B cell (primary cell): ENCODE measurements at regions not wholly inside any gene's neighbourhood (a gene's known extent, or its start where the extent isn't known, plus 50 kb on each side); places are given as distances from the start of the nearest gene placed in this dataset.
"Not testable (repeated sequence)": the region's sequence is repeated elsewhere in the genome, so short reads cannot be mapped to it uniquely, and the experiment has no call there.

Experiments used
- ATAC-seq: fragments of 200-7000 bp; cut with Tn5 transposase; one replicate; pipeline ENCODE4 v1.10.0; 2021; ENCODE audit warnings: low read depth, mild to moderate bottlenecking, moderate number of reproducible peaks, moderate library complexity
- CTCF ChIA-PET: fragments of 350-600 bp; sonication (Branson Sonifier 250); formaldehyde crosslinking; loops from one replicate; lab custom pipeline; 2021; ENCODE audit warnings: antibody characterized with exemption, inconsistent platforms; lab: Charles Lee
- POLR2A ChIA-PET: fragments of 350-600 bp; sonication (Branson Sonifier 250); formaldehyde crosslinking; loops from one replicate; lab custom pipeline; 2021; ENCODE audit warnings: antibody characterized with exemption; lab: Charles Lee
- DNase-seq: peaks from one replicate; pipeline ENCODE4 v3.0.0; 2013
- H2AFZ ChIP-seq: 2 replicates; pipeline ENCODE4 v1.6.1; 2012; ENCODE audit warnings: mild to moderate bottlenecking, low read depth, low read length; ENCODE audit not compliant: insufficient read depth, poor library complexity, severe bottlenecking
- H3K27ac ChIP-seq, 2 donors: 1 replicate in 1 of 2; 2 replicates in 1 of 2; pipeline ENCODE4 v1.5.1; 2012 to 2013; ENCODE audit warnings: low read length in 2 of 2, mild to moderate bottlenecking in 2 of 2, moderate library complexity in 1 of 2
- H3K27me3 ChIP-seq, 4 experiments: fragments of 200-600 bp in 1 of 4; sonication (generic) in 1 of 4; replicated peaks in 1 of 4; 1 replicate in 2 of 4; 2 replicates in 2 of 4; pipeline versions ENCODE4 v1.6.1 to v1.7.0; 2013 to 2016; ENCODE audit warnings: low read length in 3 of 4, mild to moderate bottlenecking in 2 of 4, mixed read lengths in 1 of 4, moderate library complexity in 1 of 4; ENCODE audit not compliant: insufficient read depth in 4 of 4, control insufficient read depth in 3 of 4; ENCODE audit errors: control extremely low read depth in 1 of 4
- H3K36me3 ChIP-seq, 2 experiments: replicated peaks in 1 of 2; 1 replicate in 1 of 2; 2 replicates in 1 of 2; pipeline versions ENCODE4 v1.6.1 to v1.7.1; 2013; ENCODE audit warnings: low read length in 1 of 2; ENCODE audit not compliant: insufficient read depth in 2 of 2, control insufficient read depth in 1 of 2; ENCODE audit errors: control extremely low read depth in 1 of 2, extremely low read depth in 1 of 2
- H3K4me1 ChIP-seq, 2 donors: fragments of 200-600 bp in 1 of 2; sonication (generic) in 1 of 2; 1 replicate in 1 of 2; 2 replicates in 1 of 2; pipeline versions ENCODE4 v1.5.1 to v1.6.1; 2013 to 2017; ENCODE audit warnings: low read length in 2 of 2; ENCODE audit not compliant: control insufficient read depth in 2 of 2, insufficient read depth in 2 of 2
- H3K4me2 ChIP-seq: replicated peaks from 2 replicates; pipeline ENCODE3; 2012; ENCODE audit warnings: mild to moderate bottlenecking, low read depth, low read length; ENCODE audit not compliant: poor library complexity, severe bottlenecking
- H3K4me3 ChIP-seq, 5 experiments: fragments of 200-600 bp in 1 of 5; sonication (generic) in 1 of 5; 1 replicate in 3 of 5; 2 replicates in 2 of 5; pipeline versions ENCODE4 v1.5.1 to v1.7.0; 2011 to 2016; ENCODE audit warnings: low read length in 4 of 5, mild to moderate bottlenecking in 4 of 5, low read depth in 2 of 5, control low read depth in 1 of 5, moderate library complexity in 1 of 5; ENCODE audit not compliant: insufficient read depth in 1 of 5; ENCODE audit errors: control extremely low read depth in 1 of 5, extremely low read depth in 1 of 5
- H3K79me2 ChIP-seq: fragments of 200-600 bp; sonication (generic); one replicate; pipeline ENCODE4 v1.6.0; 2016; ENCODE audit warnings: low read length; ENCODE audit not compliant: control insufficient read depth, insufficient read depth
- H3K9ac ChIP-seq: fragments of 200-600 bp; sonication (generic); 2 replicates; pipeline ENCODE4 v1.6.1; 2017; ENCODE audit warnings: mild to moderate bottlenecking, low read length, moderate library complexity
- H3K9me3 ChIP-seq, 3 donors: one replicate each; pipeline versions ENCODE4 v1.6.1 to v1.7.1; 2013; ENCODE audit warnings: low read length in 2 of 3; ENCODE audit not compliant: control insufficient read depth in 2 of 3, insufficient read depth in 1 of 3; ENCODE audit errors: control extremely low read depth in 1 of 3
- H4K20me1 ChIP-seq: 2 replicates; pipeline ENCODE4 v1.6.0; 2012; ENCODE audit warnings: mild to moderate bottlenecking, low read length; ENCODE audit not compliant: insufficient read depth, control insufficient read depth, poor library complexity, severe bottlenecking
- H3K27ac Mint-ChIP-seq: one replicate; pipeline ENCODE4 v1.8.0; 2021; ENCODE audit warnings: mixed read lengths
- H3K27me3 Mint-ChIP-seq: one replicate; pipeline ENCODE4 v1.8.0; 2021; ENCODE audit warnings: mixed read lengths
- H3K4me1 Mint-ChIP-seq: one replicate; pipeline ENCODE4 v1.8.0; 2021; ENCODE audit warnings: mixed read lengths
- H3K4me3 Mint-ChIP-seq: one replicate; pipeline ENCODE4 v1.8.0; 2021; ENCODE audit warnings: mixed read lengths
- H3K9me3 Mint-ChIP-seq: one replicate; pipeline ENCODE4 v1.8.0; 2022; ENCODE audit warnings: mixed read lengths; ENCODE audit not compliant: insufficient read depth
- CTCF ChIP-seq: fragments of 200-600 bp; IDR thresholded peaks from one replicate; pipeline ENCODE4 v1.8.0; 2022; ENCODE audit warnings: antibody characterized with exemption, mild to moderate bottlenecking
- EZH2 ChIP-seq: IDR thresholded peaks from 2 replicates; pipeline ENCODE4 v1.6.1; 2012; ENCODE audit warnings: borderline replicate concordance, low read depth, mild to moderate bottlenecking, moderate library complexity, low read length; ENCODE audit not compliant: insufficient read depth, poor library complexity, severe bottlenecking
- WGBS: methylation state at CpG from one replicate; pipeline ENCODE4 v1.1.5; 2013; ENCODE audit warnings: missing lambda C conversion rate; ENCODE audit not compliant: insufficient coverage; 5-methylcytosine and 5-hydroxymethylcytosine counted together
- intact Hi-C: fragments of 100-400 bp; cut with micrococcal nuclease; formaldehyde crosslinking; loops from one replicate; pipeline ENCODE4 v1.10.0; 2022

DNA sequence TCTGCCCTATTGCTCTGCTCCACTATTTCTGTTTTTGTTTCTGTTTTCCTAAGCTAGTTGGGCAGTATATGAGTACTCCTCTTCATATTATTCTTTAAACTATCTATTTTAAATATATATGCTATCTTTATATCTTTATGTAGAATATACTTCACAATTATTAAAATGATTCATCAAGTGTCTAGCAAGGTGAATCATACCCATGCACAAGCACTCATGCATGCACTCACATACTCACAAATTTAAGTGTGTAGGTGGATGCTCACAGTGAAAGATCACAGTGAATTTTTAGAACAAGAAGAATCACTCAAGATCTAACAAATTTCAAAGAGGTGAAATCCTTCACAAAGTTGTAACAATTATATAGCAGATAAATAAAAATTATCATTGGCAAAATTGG is 435.6 kb upstream of the SLITRK5 start:
- peaks cover 3% of the 10 kb centered on the region for H3K9me3 Mint-ChIP-seq

GRCh38 chr13:87244256-87244890 is 426.8 kb upstream of the SLITRK5 start:
- CTCF ChIA-PET = no interaction called here
- no peak for TF ChIP-seq CTCF
- no peak for TF ChIP-seq EZH2
- Mint-ChIP-seq H3K27ac (no peak overlapping the region), H3K9me3 (peaks cover 3% of the 10 kb centered on the region), H3K4me3 (no peak overlapping the region), H3K27me3 (no peaks in the 10 kb centered on the region), H3K4me1 (no peaks in the 10 kb centered on the region)
- intact Hi-C loops = no loop called here
- Histone ChIP-seq H3K4me1 (no peaks in the 10 kb centered on the region), H4K20me1 (no peaks in the 10 kb centered on the region), H3K4me2 (no peak overlapping the region), H3K27me3 (no peaks in the 10 kb centered on the region), H3K4me3 (no peak overlapping the region), H3K9me3 (peaks cover 0 to under 1% (median 0%) of the 10 kb centered on the region in 3 donors), H2AFZ (no peak overlapping the region), H3K9ac (no peak overlapping the region), H3K36me3 (no peaks in the 10 kb centered on the region), H3K27ac (no peak overlapping the region), H3K79me2 (no peaks in the 10 kb centered on the region)
- POLR2A ChIA-PET = no interaction called here
- no peak for DNase-seq
- no peak for ATAC-seq
- 100% methylated on average over 1 of the region's 3 CpGs for WGBS

More for the DNA sequence above, 435.6 kb upstream of the SLITRK5 start:
- Histone ChIP-seq H3K4me3 (no peak overlapping the region), H4K20me1 (no peaks in the 10 kb centered on the region), H3K9ac (no peak overlapping the region), H3K36me3 (no peaks in the 10 kb centered on the region), H3K9me3 (peaks cover 0 to 1% (median 0%) of the 10 kb centered on the region in 3 donors), H3K4me1 (no peaks in the 10 kb centered on the region), H3K27me3 (no peaks in the 10 kb centered on the region), H2AFZ (no peak overlapping the region), H3K79me2 (no peaks in the 10 kb centered on the region), H3K27ac (no peak overlapping the region), H3K4me2 (no peak overlapping the region)
- TF ChIP-seq CTCF (no peak), EZH2 (no peak)
- no peak for DNase-seq
- CTCF ChIA-PET = no interaction called here
- intact Hi-C loops = no loop called here
- POLR2A ChIA-PET = no interaction called here
- Mint-ChIP-seq H3K27ac (no peak overlapping the region), H3K27me3 (no peaks in the 10 kb centered on the region), H3K4me3 (no peak overlapping the region), H3K4me1 (no peaks in the 10 kb centered on the region)
- no peak for ATAC-seq

DNA sequence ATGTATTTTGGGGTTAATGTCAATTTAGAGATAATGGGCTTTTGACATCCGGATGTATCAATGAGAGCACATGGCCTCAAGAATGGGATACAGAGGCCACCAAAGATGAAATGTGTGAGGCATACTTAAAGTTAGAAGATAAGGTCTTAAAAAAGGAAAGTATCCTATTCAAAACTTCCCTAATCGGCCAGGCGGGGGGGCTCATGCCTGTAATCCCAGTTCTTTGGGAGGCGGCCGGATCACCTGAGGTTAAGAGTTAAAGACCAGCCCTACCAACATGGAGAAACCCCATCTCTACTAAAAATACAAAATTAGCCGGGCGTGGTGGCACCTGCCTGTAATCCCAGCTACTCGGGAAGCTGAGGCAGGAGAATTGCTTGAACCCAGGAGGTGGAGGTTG is 421.3 kb upstream of the SLITRK5 start:
- H3K27ac Mint-ChIP-seq, H3K9ac ChIP-seq, H3K79me2 ChIP-seq, H3K4me3 ChIP-seq, H3K4me2 ChIP-seq, CTCF ChIA-PET, H2AFZ ChIP-seq, H3K27ac ChIP-seq, intact Hi-C loops, H3K4me3 Mint-ChIP-seq, H4K20me1 ChIP-seq, POLR2A ChIA-PET, H3K4me1 Mint-ChIP-seq, H3K27me3 Mint-ChIP-seq, DNase-seq, H3K27me3 ChIP-seq, H3K9me3 Mint-ChIP-seq, ATAC-seq, H3K4me1 ChIP-seq, H3K9me3 ChIP-seq, H3K36me3 ChIP-seq: not testable (repeated sequence)
- 82% methylated on average over 1 of the region's 8 CpGs for WGBS
